Breast epithelium (tissue), 3 donors: ENCODE measurements at regions not wholly inside any gene's neighbourhood (a gene's known extent, or its start where the extent isn't known, plus 50 kb on each side); places are given as distances from the start of the nearest gene placed in this dataset.

Experiments used
- POLR2AphosphoS5 ChIP-seq, 3 donors: sonication (generic); formaldehyde crosslinking; IDR thresholded peaks; one replicate each; pipeline ENCODE4 v1.6.1; 2017; ENCODE audit warnings: antibody characterized with exemption in 3 of 3
- TF ChIP-seq, protein P1 (sequence below), 3 donors: fragments of 450-650 bp; IDR thresholded peaks; one replicate each; pipeline ENCODE4 v1.5.1; 2016 to 2017; ENCODE audit warnings: antibody characterized with exemption in 3 of 3, mild to moderate bottlenecking in 3 of 3, moderate library complexity in 3 of 3

DNA sequence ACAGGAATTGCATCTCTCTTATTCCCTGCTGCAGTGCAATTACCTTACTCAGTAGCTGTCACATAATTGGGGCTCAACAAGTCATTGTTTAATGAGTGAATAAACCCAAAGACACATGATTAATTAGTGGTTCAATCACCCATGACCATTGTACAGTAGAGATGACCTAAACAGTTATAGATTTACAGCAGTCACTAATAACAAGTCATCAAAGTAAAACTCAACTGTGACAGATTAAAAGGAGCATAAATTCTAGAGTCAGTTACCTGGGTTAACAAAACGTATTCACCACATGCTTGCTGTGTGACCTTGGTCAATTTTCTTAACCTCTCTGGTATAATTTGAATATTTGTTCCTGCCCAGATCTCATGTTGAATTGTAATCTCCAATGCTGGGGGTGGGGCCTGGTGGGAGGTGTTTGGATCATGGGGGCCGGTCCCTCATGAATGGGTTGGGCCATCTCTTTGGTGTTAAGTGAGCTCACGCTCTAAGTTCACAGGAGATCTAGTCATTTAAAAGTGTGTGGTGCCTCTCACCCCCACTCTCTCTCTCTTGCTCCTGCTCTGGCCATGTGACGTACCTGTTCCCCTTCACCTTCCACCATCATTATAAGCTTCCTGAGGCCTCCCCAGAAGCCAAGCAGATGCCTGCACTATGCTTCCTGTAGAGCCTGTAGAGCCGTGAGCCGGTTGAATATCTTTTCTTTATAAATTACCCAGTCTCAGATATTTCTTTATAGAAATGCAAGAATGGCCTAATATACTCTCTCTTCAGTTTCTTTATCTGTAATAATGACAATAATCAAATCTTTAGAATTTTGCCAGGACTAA is 141.9 kb upstream of the PLEKHG7 start:
- TF ChIP-seq, protein P1, sequence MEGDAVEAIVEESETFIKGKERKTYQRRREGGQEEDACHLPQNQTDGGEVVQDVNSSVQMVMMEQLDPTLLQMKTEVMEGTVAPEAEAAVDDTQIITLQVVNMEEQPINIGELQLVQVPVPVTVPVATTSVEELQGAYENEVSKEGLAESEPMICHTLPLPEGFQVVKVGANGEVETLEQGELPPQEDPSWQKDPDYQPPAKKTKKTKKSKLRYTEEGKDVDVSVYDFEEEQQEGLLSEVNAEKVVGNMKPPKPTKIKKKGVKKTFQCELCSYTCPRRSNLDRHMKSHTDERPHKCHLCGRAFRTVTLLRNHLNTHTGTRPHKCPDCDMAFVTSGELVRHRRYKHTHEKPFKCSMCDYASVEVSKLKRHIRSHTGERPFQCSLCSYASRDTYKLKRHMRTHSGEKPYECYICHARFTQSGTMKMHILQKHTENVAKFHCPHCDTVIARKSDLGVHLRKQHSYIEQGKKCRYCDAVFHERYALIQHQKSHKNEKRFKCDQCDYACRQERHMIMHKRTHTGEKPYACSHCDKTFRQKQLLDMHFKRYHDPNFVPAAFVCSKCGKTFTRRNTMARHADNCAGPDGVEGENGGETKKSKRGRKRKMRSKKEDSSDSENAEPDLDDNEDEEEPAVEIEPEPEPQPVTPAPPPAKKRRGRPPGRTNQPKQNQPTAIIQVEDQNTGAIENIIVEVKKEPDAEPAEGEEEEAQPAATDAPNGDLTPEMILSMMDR (IDR thresholded peaks at IDR 0.05) = no peak
- TF ChIP-seq POLR2AphosphoS5 (IDR thresholded peaks at IDR 0.05) = no peak
